ENCODE measurements at regions not wholly inside any gene's neighbourhood (a gene's known extent, or its start where the extent isn't known, plus 50 kb on each side); places are given as distances from the start of the nearest gene placed in this dataset.

DNA sequence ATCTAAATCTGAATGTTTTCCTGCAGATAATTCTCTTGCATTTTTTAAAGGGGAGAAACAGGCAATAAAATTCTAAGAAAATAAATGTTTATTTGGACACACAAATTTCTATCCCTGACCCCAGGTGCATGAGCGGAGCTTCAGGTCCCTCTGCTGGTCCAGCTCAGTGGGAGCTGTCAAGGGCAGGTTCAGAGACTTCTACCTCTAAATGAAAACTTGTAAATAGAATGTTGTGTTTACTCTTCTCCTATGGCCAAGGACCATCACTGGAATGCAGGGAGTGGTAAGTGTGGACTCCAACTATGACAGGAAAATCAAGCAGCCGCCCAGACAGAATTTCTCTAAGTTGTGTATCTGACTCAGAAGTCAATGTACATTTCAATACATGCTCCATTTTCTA, 148.6 kb upstream of the TTC29 start:
- TF ChIP-seq POLR2AphosphoS5 (IDR thresholded peaks at IDR 0.05) (no peak), EP300 (IDR thresholded peaks at IDR 0.05; ENCODE audit: low read depth) (no peak)
- TF ChIP-seq, protein P1, sequence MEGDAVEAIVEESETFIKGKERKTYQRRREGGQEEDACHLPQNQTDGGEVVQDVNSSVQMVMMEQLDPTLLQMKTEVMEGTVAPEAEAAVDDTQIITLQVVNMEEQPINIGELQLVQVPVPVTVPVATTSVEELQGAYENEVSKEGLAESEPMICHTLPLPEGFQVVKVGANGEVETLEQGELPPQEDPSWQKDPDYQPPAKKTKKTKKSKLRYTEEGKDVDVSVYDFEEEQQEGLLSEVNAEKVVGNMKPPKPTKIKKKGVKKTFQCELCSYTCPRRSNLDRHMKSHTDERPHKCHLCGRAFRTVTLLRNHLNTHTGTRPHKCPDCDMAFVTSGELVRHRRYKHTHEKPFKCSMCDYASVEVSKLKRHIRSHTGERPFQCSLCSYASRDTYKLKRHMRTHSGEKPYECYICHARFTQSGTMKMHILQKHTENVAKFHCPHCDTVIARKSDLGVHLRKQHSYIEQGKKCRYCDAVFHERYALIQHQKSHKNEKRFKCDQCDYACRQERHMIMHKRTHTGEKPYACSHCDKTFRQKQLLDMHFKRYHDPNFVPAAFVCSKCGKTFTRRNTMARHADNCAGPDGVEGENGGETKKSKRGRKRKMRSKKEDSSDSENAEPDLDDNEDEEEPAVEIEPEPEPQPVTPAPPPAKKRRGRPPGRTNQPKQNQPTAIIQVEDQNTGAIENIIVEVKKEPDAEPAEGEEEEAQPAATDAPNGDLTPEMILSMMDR (IDR thresholded peaks at IDR 0.05), result no peak
